WERI-Rb-1 (cell line): ENCODE measurements at regions not wholly inside any gene's neighbourhood (a gene's known extent, or its start where the extent isn't known, plus 50 kb on each side); places are given as distances from the start of the nearest gene placed in this dataset.
"Not testable (repeated sequence)": the region's sequence is repeated elsewhere in the genome, so short reads cannot be mapped to it uniquely, and the experiment has no call there.

Experiments
- DNase-seq: peaks from one replicate; pipeline ENCODE4 v3.0.0-alpha.2; 2020
- H3K27ac ChIP-seq: fragments of 250-450 bp; sonication (Bioruptor Pico); 2 replicates; pipeline ENCODE4 v1.5.1; 2020; ENCODE audit warnings: mild to moderate bottlenecking, moderate library complexity
- H3K27me3 ChIP-seq: fragments of 250-450 bp; sonication (Bioruptor Pico); 2 replicates; pipeline ENCODE4 v1.5.1; 2021; ENCODE audit warnings: mild to moderate bottlenecking, low read depth, moderate library complexity; ENCODE audit not compliant: insufficient read depth, severe bottlenecking
- H3K36me3 ChIP-seq: fragments of 250-450 bp; sonication (Bioruptor Pico); 2 replicates; pipeline ENCODE4 v1.5.1; 2020; ENCODE audit warnings: mild to moderate bottlenecking, moderate library complexity
- H3K4me3 ChIP-seq: 2 replicates; pipeline ENCODE4 v1.5.1; 2011; ENCODE audit warnings: low read depth, mild to moderate bottlenecking, control low read depth, low read length
- H3K9me3 ChIP-seq: fragments of 250-450 bp; sonication (Bioruptor Pico); 2 replicates; pipeline ENCODE4 v1.5.1; 2021; ENCODE audit warnings: mild to moderate bottlenecking, moderate library complexity; ENCODE audit not compliant: severe bottlenecking
- CTCF ChIP-seq: IDR thresholded peaks from 2 replicates; pipeline ENCODE4 v1.5.1; 2011; ENCODE audit warnings: low read depth, mild to moderate bottlenecking, control low read depth, inconsistent platforms, low read length

- peaks cover 6% of the 10 kb centered on the region for H3K27me3 ChIP-seq
- no peak overlapping the region for H3K27ac ChIP-seq
- no peak for DNase-seq
These were observed 130.6 kb upstream of the CAV2 start for GRCh38 chr7:116368965-116369364.

GRCh38 chr7:116371536-116371935, 128.0 kb upstream of the CAV2 start:
- not testable (repeated sequence) for H3K9me3 ChIP-seq, H3K4me3 ChIP-seq, H3K27ac ChIP-seq, DNase-seq, H3K27me3 ChIP-seq, H3K36me3 ChIP-seq

More at GRCh38 chr7:116368965-116369364, 130.6 kb upstream of the CAV2 start:
- no peak for TF ChIP-seq CTCF
- no peak overlapping the region for H3K4me3 ChIP-seq
- no peaks in the 10 kb centered on the region for H3K36me3 ChIP-seq
- no peaks in the 10 kb centered on the region for H3K9me3 ChIP-seq

GRCh38 chr7:116373229-116373628, 126.3 kb upstream of the CAV2 start:
- H3K9me3 ChIP-seq, H3K4me3 ChIP-seq, DNase-seq, H3K36me3 ChIP-seq, H3K27ac ChIP-seq, H3K27me3 ChIP-seq: not testable (repeated sequence)

- Histone ChIP-seq H3K27ac (no peak overlapping the region), H3K9me3 (no peaks in the 10 kb centered on the region), H3K27me3 (no peaks in the 10 kb centered on the region), H3K4me3 (no peak overlapping the region), H3K36me3 (no peaks in the 10 kb centered on the region)
- TF ChIP-seq CTCF: no peak
- DNase-seq: peak; percentile 50
These were observed 121.8 kb upstream of the CAV2 start for GRCh38 chr7:116377721-116378120.

- Histone ChIP-seq H3K4me3 (no peak overlapping the region), H3K27ac (no peak overlapping the region), H3K9me3 (no peaks in the 10 kb centered on the region), H3K36me3 (no peaks in the 10 kb centered on the region), H3K27me3 (peaks cover 1% of the 10 kb centered on the region)
- no peak for DNase-seq
- TF ChIP-seq CTCF: no peak
These were observed 119.5 kb upstream of the CAV2 start for GRCh38 chr7:116380025-116380424.

- no peak overlapping the region for H3K4me3 ChIP-seq
- peaks cover 8% of the 10 kb centered on the region for H3K27me3 ChIP-seq
- H3K9me3 ChIP-seq: no peaks in the 10 kb centered on the region
- no peak overlapping the region for H3K27ac ChIP-seq
- DNase-seq: no peak
- no peaks in the 10 kb centered on the region for H3K36me3 ChIP-seq
- no peak for TF ChIP-seq CTCF
These were observed 117.2 kb upstream of the CAV2 start for GRCh38 chr7:116382375-116382774.

GRCh38 chr7:116384936-116385635, 114.5 kb upstream of the CAV2 start:
- no peak for TF ChIP-seq CTCF
- no peaks in the 10 kb centered on the region for H3K9me3 ChIP-seq
- H3K36me3 ChIP-seq: no peaks in the 10 kb centered on the region
- H3K4me3 ChIP-seq: no peak overlapping the region
- H3K27me3 ChIP-seq: peaks cover 18% of the 10 kb centered on the region
- no peak for DNase-seq
- H3K27ac ChIP-seq: no peak overlapping the region
